HepG2 (cell line): ENCODE measurements at regions not wholly inside any gene's neighbourhood (a gene's known extent, or its start where the extent isn't known, plus 50 kb on each side); places are given as distances from the start of the nearest gene placed in this dataset.

Experiments
- ATAC-seq: fragments of 200-7000 bp; cut with Tn5 transposase; 3 replicates; pipeline ENCODE4 v1.9.1; 2020; ENCODE audit warnings: mild to moderate bottlenecking, moderate library complexity
- BruUV-seq: library from RNA; stranded (reverse); fragments of 400-500 nt; replicated peaks from 2 replicates; lab custom pipeline; 2021; lab: Mats Ljungman, UMichigan
- CTCF ChIA-PET: fragments of 300-600 bp; formaldehyde crosslinking; extraction: SDS; loops from one replicate; lab custom pipeline; 2021; ENCODE audit warnings: low total read pairs, inconsistent platforms, low intra/inter-chr PET ratio; lab: Yijun Ruan, JAX
- POLR2A ChIA-PET: fragments of 350-600 bp; sonication (Branson Sonifier 250); formaldehyde crosslinking; loops from one replicate; lab custom pipeline; 2020; ENCODE audit warnings: antibody characterized with exemption, inconsistent platforms; lab: Yijun Ruan, JAX
- DNase-seq: peaks from one replicate; pipeline ENCODE4 v3.0.0-alpha.2; 2015; ENCODE audit warnings: low spot score
- FAIRE-seq: peaks from 3 replicates; lab custom pipeline; 2011; peaks lifted over from hg19 to GRCh38; lab: Jason Lieb, UNC
- H2AFZ ChIP-seq: one replicate; pipeline ENCODE4 v1.6.1; 2011; ENCODE audit warnings: low read length, inconsistent platforms
- H3K27ac ChIP-seq: fragments of 300-600 bp; 3 replicates; pipeline ENCODE4 v1.8.0; 2011; ENCODE audit warnings: mixed run types, mild to moderate bottlenecking, mixed read lengths, low read length, inconsistent platforms; ENCODE audit not compliant: insufficient read depth; ENCODE audit errors: extremely low read length
- H3K27me3 ChIP-seq, 2 experiments: fragments of 200-600 bp in 1 of 2; 2 replicates in 1 of 2; 3 replicates in 1 of 2; pipeline versions ENCODE4 v1.6.0 to v1.8.0; 2011; ENCODE audit warnings: low read length in 2 of 2, mild to moderate bottlenecking in 2 of 2, moderate library complexity in 2 of 2, inconsistent platforms in 1 of 2; ENCODE audit not compliant: insufficient read depth in 2 of 2, control insufficient read depth in 1 of 2
- H3K36me3 ChIP-seq, 2 experiments: fragments of 200-600 bp in 1 of 2; replicated peaks in 1 of 2; 2 replicates in 1 of 2; 3 replicates in 1 of 2; pipeline versions ENCODE4 v1.5.1 to v1.8.0; 2011; ENCODE audit warnings: low read length in 2 of 2, inconsistent platforms in 1 of 2; ENCODE audit not compliant: insufficient read depth in 2 of 2, control insufficient read depth in 1 of 2
- H3K4me1 ChIP-seq: 2 replicates; pipeline ENCODE4 v1.5.1; 2012; ENCODE audit warnings: low read length, inconsistent platforms; ENCODE audit not compliant: insufficient read depth
- H3K4me2 ChIP-seq: 2 replicates; pipeline ENCODE4 v1.6.0; 2011; ENCODE audit warnings: low read depth, low read length, inconsistent platforms
- H3K4me3 ChIP-seq, 3 experiments: fragments of 200-600 bp in 1 of 3; sonication (generic), shearing (Covaris generic) in 1 of 3; replicated peaks in 1 of 3; 2 replicates each; pipeline ENCODE4 v1.5.1; 2011 to 2016; ENCODE audit warnings: low read length in 3 of 3, inconsistent platforms in 2 of 3, low read depth in 2 of 3, mild to moderate bottlenecking in 2 of 3, control low read depth in 1 of 3, mixed read lengths in 1 of 3; ENCODE audit not compliant: insufficient read depth in 1 of 3
- H3K79me2 ChIP-seq: one replicate; pipeline ENCODE4 v1.6.1; 2011; ENCODE audit warnings: low read length, inconsistent platforms; ENCODE audit not compliant: insufficient read depth
- H3K9ac ChIP-seq: 2 replicates; pipeline ENCODE4 v1.6.0; 2011; ENCODE audit warnings: mild to moderate bottlenecking, low read depth, low read length, inconsistent platforms; ENCODE audit not compliant: insufficient read depth
- H3K9me3 ChIP-seq: 2 replicates; pipeline ENCODE4 v1.5.1; 2012; ENCODE audit warnings: mild to moderate bottlenecking, low read length
- H4K20me1 ChIP-seq: 2 replicates; pipeline ENCODE4 v1.6.0; 2011; ENCODE audit warnings: inconsistent platforms, mild to moderate bottlenecking, low read length, moderate library complexity; ENCODE audit not compliant: insufficient read depth
- HNF1A ChIP-seq, 2 experiments: sonication (generic) in 1 of 2; formaldehyde crosslinking in 1 of 2; IDR thresholded peaks; 2 replicates each; pipeline versions ENCODE4 v1.4.0 to v1.6.1; 2016 to 2020; ENCODE audit warnings: borderline replicate concordance in 1 of 2, low read depth in 1 of 2, mild to moderate bottlenecking in 1 of 2, missing genetic modification reagents in 1 of 2
- KDM3A ChIP-seq: IDR thresholded peaks from 2 replicates; pipeline ENCODE4 v1.6.1; 2018; ENCODE audit warnings: low read depth, missing compliant biosample characterization
- KMT2B ChIP-seq: IDR thresholded peaks from 2 replicates; pipeline ENCODE4 v1.6.1; 2016; ENCODE audit warnings: missing genetic modification reagents, missing compliant biosample characterization
- SP1 ChIP-seq, 2 experiments: fragments of 450-650 bp in 1 of 2; sonication (generic) in 1 of 2; formaldehyde crosslinking in 1 of 2; IDR thresholded peaks; 2 replicates each; pipeline versions ENCODE4 v1.4.0 to v1.6.1; 2016 to 2020; ENCODE audit warnings: missing genetic modification reagents in 1 of 2
- ZNF503 ChIP-seq: sonication (generic); formaldehyde crosslinking; IDR thresholded peaks from 2 replicates; pipeline ENCODE4 v1.4.0; 2020; ENCODE audit warnings: missing genetic modification reagents
- WGBS: methylation state at CpG from one replicate; pipeline ENCODE4 v1.1.6; 2017; ENCODE audit warnings: low lambda C conversion rate; 5-methylcytosine and 5-hydroxymethylcytosine counted together
- in situ Hi-C: cut with HindIII; loops from 2 replicates; pipeline ENCODE4 v1.10.0; 2017; ENCODE audit warnings: low pct_unique_long_range_greater_than_20kb; ENCODE audit not compliant: extremely low pct_ligation_motif_present
- intact Hi-C: fragments of 100-400 bp; cut with micrococcal nuclease; formaldehyde crosslinking; loops from one replicate; pipeline ENCODE4 v1.10.0; 2022; ENCODE audit not compliant: unreplicated experiment

DNA sequence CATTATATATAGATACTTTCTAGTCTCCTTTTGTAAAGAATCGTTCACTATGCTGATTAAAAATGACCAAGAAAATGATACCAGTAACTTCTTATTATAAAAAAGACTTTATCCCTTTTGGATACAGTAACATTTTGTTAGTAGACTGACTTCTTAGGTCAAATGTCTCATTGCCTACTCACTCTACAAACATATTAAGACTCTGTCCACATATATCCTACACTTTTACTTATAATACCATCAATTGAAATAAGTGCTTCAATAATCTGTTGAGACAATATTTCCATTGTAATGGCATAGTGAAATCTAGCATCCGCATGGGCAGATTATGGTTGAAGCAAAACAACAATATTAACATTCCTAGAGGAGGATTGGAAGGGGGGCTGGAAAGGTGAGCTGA lies 180.6 kb downstream of the ARL4A start:
- ChIA-PET POLR2A (no interaction called here), CTCF (no interaction called here)
- BruUV-seq: no TSS peak

DNA sequence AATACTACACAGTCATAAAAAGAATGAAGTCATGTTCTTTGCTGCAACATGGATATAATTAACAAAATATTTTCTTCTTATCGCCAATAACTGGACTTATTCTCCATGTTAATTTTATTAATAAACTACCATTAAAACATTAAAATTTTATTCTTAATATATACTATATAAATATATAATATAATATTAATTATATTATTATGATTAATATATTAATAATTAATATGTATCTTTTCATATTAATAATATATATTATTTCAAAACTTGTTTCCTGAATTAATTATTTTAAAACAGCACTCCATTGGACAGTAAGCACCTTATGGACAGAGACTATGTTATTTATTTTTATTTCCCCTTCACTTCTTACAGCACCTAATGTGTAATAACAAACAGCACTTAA lies 182.8 kb downstream of the ARL4A start:
- ATAC-seq (no peak), DNase-seq (no peak), FAIRE-seq (no peak)
- H3K9me3 ChIP-seq: no peaks in the 10 kb centered on the region
- H3K36me3 ChIP-seq: no peaks in the 10 kb centered on the region
- 90% methylated on average over 1 of the region's 1 CpG for WGBS
- CTCF ChIA-PET: no interaction called here
- H3K4me1 ChIP-seq: no peaks in the 10 kb centered on the region
- H3K4me3 ChIP-seq: no peak overlapping the region
- BruUV-seq: no TSS peak
- H3K27me3 ChIP-seq: no peaks in the 10 kb centered on the region
- H3K4me2 ChIP-seq: no peak overlapping the region
- POLR2A ChIA-PET: no interaction called here
- intact Hi-C loops (no loop called here), in situ Hi-C loops (no loop called here)
- H2AFZ ChIP-seq: no peak overlapping the region
- no peak overlapping the region for H3K27ac ChIP-seq
- H4K20me1 ChIP-seq: no peaks in the 10 kb centered on the region
- H3K79me2 ChIP-seq: no peaks in the 10 kb centered on the region
- H3K9ac ChIP-seq: no peak overlapping the region
- no peak for TF ChIP-seq HNF1A (IDR thresholded peaks at IDR 0.05; ENCODE audit: low read depth)
- no peak for TF ChIP-seq HNF1A (CRISPR knock-in tag; IDR thresholded peaks at IDR 0.05; ENCODE audit: borderline replicate concordance)
- no peak for TF ChIP-seq KDM3A (CRISPR knock-in tag)

More for the DNA sequence above, 180.6 kb downstream of the ARL4A start:
- Histone ChIP-seq H3K27me3 (no peaks in the 10 kb centered on the region), H3K36me3 (no peaks in the 10 kb centered on the region), H3K79me2 (no peaks in the 10 kb centered on the region), H3K4me3 (no peak overlapping the region), H3K4me2 (no peak overlapping the region), H2AFZ (no peak overlapping the region), H3K27ac (no peak overlapping the region), H4K20me1 (no peaks in the 10 kb centered on the region), H3K4me1 (no peaks in the 10 kb centered on the region), H3K9ac (no peak overlapping the region), H3K9me3 (no peaks in the 10 kb centered on the region)
- 44% methylated on average over 2 of the region's 2 CpGs for WGBS
- ATAC-seq: no peak
- TF ChIP-seq SP1 (IDR thresholded peaks at IDR 0.05) (no peak), SP1 (CRISPR knock-in tag; IDR thresholded peaks at IDR 0.05) (no peak), KMT2B (CRISPR knock-in tag) (no peak), ZNF503 (no peak)
- no peak for DNase-seq
- in situ Hi-C loops (no loop called here), intact Hi-C loops (no loop called here)
- FAIRE-seq: no peak
